ENCODE measurements at regions not wholly inside any gene's neighbourhood (a gene's known extent, or its start where the extent isn't known, plus 50 kb on each side); places are given as distances from the start of the nearest gene placed in this dataset.

DNA sequence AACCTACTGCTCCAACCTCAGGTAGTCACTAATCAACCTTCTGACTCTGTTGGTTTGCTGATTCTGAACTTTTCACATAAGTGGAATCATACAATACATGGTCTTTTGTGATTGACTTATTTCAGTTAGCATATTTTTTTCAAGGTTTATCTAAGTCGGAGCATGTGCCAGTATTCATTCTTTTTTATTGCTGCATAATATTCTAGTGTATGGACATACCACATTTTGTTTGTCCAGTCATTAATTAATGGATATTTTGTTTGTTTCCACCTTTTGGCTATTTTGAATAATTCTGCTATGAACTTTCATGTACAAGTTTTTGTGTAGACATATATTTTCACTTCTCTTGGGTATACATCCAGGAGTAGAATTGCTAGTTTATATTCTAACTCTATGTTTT lies 53.0 kb upstream of the LRRN2 start:
- 83% methylated on average over 1 of the region's 1 CpG for WGBS
- Histone ChIP-seq H3K9me3 (ENCODE audit: control insufficient read depth in 4 of 4, low read length in 3 of 4) (peaks cover 2 to 10% (median 3%) of the 10 kb centered on the region in 4 donors), H3K36me3 (ENCODE audit: control insufficient read depth in 4 of 4, insufficient read depth in 3 of 4, low read depth in 1 of 4, low read length in 3 of 4) (no peaks in the 10 kb centered on the region), H3K9ac (ENCODE audit: low read depth in 1 of 2, low read length in 2 of 2) (no peak overlapping the region), H3K27ac (ENCODE audit: low read depth in 1 of 2, low read length in 2 of 2) (no peak overlapping the region), H3K4me1 (ENCODE audit: control insufficient read depth in 4 of 4, insufficient read depth in 4 of 4, low read length in 3 of 4) (no peaks in the 10 kb centered on the region), H3K4me3 (ENCODE audit: low read depth in 1 of 3, low read length in 3 of 3) (no peak overlapping the region), H3K27me3 (ENCODE audit: control insufficient read depth in 4 of 4, insufficient read depth in 4 of 4, low read length in 3 of 4) (peaks cover 0 to 7% (median 2%) of the 10 kb centered on the region in 4 donors)
- TF ChIP-seq HNF4A (conservative IDR thresholded peaks at IDR 0.05) (no peak), RXRA (IDR thresholded peaks at IDR 0.05) (no peak), EGR1 (IDR thresholded peaks at IDR 0.05; ENCODE audit: low read depth in 2 of 2) (no peak), YY1 (IDR thresholded peaks at IDR 0.05) (no peak), FOXA1 (IDR thresholded peaks at IDR 0.05) (no peak), SP1 (IDR thresholded peaks at IDR 0.05) (no peak), GABPA (IDR thresholded peaks at IDR 0.05 in 1 of 2, conservative IDR thresholded peaks at IDR 0.05 in 1 of 2) (no peak), NR2F2 (IDR thresholded peaks at IDR 0.05) (no peak), RAD21 (IDR thresholded peaks at IDR 0.05) (no peak), FOXA2 (IDR thresholded peaks at IDR 0.05) (no peak), TAF1 (conservative IDR thresholded peaks at IDR 0.05) (no peak), JUND (IDR thresholded peaks at IDR 0.05) (no peak), HNF4G (IDR thresholded peaks at IDR 0.05) (no peak)
- TF ChIP-seq, protein P1, sequence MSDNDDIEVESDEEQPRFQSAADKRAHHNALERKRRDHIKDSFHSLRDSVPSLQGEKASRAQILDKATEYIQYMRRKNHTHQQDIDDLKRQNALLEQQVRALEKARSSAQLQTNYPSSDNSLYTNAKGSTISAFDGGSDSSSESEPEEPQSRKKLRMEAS (IDR thresholded peaks at IDR 0.05), result no peak
- TF ChIP-seq, protein P2, sequence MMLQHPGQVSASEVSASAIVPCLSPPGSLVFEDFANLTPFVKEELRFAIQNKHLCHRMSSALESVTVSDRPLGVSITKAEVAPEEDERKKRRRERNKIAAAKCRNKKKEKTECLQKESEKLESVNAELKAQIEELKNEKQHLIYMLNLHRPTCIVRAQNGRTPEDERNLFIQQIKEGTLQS (IDR thresholded peaks at IDR 0.05), result no peak
- TF ChIP-seq, protein P3, sequence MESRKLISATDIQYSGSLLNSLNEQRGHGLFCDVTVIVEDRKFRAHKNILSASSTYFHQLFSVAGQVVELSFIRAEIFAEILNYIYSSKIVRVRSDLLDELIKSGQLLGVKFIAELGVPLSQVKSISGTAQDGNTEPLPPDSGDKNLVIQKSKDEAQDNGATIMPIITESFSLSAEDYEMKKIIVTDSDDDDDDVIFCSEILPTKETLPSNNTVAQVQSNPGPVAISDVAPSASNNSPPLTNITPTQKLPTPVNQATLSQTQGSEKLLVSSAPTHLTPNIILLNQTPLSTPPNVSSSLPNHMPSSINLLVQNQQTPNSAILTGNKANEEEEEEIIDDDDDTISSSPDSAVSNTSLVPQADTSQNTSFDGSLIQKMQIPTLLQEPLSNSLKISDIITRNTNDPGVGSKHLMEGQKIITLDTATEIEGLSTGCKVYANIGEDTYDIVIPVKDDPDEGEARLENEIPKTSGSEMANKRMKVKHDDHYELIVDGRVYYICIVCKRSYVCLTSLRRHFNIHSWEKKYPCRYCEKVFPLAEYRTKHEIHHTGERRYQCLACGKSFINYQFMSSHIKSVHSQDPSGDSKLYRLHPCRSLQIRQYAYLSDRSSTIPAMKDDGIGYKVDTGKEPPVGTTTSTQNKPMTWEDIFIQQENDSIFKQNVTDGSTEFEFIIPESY (IDR thresholded peaks at IDR 0.05), result no peak
- TF ChIP-seq, protein P4, sequence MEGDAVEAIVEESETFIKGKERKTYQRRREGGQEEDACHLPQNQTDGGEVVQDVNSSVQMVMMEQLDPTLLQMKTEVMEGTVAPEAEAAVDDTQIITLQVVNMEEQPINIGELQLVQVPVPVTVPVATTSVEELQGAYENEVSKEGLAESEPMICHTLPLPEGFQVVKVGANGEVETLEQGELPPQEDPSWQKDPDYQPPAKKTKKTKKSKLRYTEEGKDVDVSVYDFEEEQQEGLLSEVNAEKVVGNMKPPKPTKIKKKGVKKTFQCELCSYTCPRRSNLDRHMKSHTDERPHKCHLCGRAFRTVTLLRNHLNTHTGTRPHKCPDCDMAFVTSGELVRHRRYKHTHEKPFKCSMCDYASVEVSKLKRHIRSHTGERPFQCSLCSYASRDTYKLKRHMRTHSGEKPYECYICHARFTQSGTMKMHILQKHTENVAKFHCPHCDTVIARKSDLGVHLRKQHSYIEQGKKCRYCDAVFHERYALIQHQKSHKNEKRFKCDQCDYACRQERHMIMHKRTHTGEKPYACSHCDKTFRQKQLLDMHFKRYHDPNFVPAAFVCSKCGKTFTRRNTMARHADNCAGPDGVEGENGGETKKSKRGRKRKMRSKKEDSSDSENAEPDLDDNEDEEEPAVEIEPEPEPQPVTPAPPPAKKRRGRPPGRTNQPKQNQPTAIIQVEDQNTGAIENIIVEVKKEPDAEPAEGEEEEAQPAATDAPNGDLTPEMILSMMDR (IDR thresholded peaks at IDR 0.05; ENCODE audit: low read depth, low read length, missing input control), result no peak
- TF ChIP-seq, protein P5, sequence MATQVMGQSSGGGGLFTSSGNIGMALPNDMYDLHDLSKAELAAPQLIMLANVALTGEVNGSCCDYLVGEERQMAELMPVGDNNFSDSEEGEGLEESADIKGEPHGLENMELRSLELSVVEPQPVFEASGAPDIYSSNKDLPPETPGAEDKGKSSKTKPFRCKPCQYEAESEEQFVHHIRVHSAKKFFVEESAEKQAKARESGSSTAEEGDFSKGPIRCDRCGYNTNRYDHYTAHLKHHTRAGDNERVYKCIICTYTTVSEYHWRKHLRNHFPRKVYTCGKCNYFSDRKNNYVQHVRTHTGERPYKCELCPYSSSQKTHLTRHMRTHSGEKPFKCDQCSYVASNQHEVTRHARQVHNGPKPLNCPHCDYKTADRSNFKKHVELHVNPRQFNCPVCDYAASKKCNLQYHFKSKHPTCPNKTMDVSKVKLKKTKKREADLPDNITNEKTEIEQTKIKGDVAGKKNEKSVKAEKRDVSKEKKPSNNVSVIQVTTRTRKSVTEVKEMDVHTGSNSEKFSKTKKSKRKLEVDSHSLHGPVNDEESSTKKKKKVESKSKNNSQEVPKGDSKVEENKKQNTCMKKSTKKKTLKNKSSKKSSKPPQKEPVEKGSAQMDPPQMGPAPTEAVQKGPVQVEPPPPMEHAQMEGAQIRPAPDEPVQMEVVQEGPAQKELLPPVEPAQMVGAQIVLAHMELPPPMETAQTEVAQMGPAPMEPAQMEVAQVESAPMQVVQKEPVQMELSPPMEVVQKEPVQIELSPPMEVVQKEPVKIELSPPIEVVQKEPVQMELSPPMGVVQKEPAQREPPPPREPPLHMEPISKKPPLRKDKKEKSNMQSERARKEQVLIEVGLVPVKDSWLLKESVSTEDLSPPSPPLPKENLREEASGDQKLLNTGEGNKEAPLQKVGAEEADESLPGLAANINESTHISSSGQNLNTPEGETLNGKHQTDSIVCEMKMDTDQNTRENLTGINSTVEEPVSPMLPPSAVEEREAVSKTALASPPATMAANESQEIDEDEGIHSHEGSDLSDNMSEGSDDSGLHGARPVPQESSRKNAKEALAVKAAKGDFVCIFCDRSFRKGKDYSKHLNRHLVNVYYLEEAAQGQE (IDR thresholded peaks at IDR 0.05), result no peak
- no peak for DNase-seq (ENCODE audit: low spot score)

Measured in liver (tissue), 8 donors.